CD4-positive, alpha-beta T cell treated with Interleukin-4 for 1 hour (primary cell): ENCODE measurements at regions not wholly inside any gene's neighbourhood (a gene's known extent, or its start where the extent isn't known, plus 50 kb on each side); places are given as distances from the start of the nearest gene placed in this dataset.
A peak's percentile ranks its signal among the peaks of the same experiment; 100 is the strongest.

ENCODE experiments used
- DNase-seq, 2 donors: peaks; one replicate each; pipeline ENCODE4 v3.0.0-alpha.2; 2020 to 2022

DNA sequence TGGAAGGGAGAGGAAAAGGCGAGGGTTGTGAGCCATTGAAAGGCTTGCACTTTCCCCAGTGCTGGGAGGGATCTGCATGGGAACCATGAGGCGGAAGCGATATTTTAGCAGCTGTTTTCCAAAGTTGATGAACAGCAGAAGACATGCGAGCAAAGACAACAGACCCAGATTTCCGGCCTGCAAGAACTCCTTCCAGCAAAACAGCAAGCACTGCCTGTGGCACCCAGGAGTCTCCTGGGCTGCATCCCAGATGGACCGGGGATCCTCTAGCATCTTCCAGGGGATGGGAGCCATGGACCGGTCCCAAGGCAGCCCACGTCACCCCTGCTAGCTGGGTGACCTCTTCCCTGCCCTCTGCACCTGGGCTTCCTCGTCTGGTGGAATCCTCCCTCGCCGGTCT is 162.8 kb downstream of the IRF8 start:
- DNase-seq: no peak

DNA sequence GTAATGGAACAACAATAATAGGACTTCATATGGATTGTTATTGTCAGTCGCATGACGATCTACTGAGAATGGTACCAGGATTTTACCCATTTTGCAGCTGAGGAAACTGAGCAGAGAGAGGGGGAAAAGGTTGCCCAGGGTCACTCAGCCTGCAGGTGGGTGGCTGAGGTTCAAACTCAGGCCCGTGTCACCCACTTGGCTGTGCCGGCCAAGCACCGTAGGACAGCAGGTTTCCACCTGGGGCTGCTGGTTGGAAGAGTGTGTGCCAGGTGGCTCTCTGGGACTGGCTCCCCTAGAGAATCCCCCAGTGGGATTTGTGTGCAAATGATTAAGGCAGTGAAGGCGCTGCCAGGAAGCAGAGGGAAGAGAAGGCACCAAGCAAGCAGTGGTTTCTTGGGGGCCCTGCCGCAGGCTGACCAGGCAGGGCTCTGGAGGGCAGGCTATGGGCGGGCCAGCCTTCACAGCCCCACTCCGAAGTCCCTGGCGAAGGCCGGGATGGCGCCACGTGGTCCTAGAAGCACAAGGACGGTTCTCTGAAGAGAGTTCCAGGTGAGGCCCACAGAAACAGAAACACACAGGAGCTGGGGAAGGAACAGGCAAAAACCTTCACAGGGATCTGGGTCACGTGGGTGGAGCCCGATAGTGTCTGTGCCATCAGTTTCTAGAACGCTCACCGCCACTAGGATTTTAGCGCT is 163.5 kb downstream of the IRF8 start:
- no peak for DNase-seq

DNA sequence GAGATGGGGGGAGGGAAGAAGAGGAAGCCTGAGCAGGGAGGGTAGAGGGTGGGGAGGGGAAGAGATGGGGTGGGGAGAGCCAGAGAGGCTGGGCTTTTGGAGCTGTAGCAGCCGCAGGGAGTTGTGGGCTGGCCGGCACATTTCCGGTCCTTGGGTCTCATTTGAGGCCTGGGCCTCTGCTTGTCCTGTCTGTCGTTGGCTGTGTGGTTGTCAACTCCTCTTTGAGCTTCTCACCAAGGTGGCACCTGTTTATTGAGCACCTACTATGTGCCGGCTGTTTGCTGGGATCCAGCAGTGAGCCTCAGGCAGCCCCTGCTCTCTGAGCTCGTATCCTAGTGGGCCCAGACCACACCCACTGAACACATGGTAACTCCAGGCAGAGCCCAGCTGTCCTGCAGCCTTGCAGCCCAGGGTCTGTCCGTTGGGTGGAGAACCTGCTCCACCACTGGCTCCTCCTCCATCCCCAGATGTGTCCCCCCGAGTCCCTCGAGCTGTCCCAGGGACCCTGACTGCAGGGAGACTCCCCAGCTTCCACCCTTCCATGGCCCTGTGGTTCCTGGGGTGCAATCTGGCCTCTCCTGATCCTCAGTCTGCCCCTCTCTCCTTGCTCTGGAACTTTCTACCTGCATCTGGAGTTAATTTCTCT is 164.9 kb downstream of the IRF8 start:
- no peak for DNase-seq

DNA sequence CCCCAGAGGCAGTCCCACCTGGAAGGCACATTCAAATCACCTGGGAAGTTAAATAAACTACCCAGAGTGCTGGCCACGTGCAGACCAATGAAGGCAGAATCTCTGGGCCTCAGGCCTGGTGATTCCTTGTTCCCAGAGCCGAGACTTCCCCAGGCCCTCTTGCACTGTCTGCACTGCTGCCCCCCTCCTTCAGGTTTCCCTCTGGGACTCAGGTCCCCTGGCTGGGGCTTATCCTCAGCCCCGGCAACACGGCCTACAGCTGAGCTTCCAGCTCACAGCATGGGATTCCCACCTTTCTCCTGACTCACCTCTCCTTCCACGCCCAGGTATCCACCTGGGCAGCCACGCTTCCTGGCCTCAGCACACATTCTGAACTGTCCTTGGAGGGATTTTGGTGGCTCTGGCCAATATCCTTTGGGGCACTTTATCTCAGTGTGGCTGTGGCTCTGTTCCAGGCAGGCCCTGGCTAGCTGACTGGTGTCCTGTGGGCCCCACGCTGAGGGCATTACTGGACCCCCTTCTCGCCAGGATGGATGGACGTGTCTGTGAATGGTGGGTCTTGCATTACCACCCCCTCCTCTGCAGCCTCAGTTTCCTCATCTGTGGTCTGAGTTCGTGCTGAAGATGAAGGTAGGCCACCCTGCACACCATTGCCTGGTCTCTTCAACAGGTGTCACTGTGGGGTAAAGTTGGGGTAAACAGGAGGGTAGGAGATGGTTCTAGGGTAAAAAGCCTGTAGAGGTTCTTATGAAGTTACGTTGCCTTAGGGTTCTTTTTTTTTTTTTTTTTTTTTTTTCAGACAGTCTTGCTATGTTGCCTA is 165.7 kb downstream of the IRF8 start:
- no peak for DNase-seq

DNA sequence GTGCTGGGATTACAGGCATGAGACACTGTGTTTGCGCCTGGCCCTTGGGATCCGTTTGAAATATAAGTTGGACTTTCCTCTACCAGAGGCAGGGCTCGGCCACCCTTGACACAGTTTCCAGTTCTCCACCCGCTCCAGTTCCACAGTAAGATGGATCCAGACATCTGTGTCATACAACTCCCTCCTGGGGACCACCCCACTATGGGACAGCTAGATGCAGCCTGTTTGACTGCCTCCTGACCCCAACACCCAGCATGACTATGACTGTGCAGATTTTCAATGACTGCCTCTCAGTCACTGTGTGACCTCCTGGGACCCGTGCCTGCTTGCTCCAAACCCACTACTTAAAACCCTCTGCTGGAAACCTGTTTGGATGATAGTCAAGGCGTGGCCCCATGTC is 166.7 kb downstream of the IRF8 start:
- no peak for DNase-seq

DNA sequence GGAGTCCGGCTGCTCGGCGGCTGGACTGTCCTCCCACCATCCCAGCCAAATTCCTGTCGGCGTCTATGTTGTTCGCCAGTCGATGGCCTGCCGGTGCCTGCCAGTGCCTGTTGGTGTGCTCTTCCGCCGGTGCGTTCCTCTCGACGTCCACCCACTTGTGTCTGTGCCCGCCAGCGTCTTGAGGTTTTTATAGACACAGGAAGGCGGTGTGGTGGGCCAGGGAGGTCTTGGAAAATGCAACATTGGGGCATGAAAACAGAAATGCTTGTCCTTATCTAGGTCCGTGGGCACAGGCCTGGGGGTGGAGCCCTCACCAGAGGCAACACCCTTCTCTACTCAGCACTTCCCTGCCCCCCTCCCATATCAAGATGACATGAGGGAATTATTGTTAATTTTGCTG is 167.8 kb downstream of the IRF8 start:
- no peak for DNase-seq

DNA sequence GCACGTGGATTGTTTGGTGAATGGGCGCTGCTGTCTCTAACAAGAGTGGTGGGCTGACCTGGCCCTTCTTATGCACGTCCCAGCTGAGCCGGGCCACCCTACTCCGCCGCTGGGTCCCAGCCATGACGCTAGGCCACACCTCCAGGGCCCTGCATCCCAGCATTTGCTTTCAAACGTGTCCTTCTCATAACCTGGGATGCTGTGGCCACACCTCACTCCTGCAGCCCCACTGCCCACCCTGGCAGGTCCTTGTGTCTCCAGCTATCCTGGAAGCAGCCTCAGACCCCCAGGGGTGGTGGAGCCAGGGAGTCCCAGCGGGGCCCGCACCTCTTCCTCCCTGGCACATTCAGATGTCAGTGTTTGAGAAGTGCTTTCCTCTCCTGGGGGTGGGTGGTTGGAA is 168.6 kb downstream of the IRF8 start:
- DNase-seq: no peak

DNA sequence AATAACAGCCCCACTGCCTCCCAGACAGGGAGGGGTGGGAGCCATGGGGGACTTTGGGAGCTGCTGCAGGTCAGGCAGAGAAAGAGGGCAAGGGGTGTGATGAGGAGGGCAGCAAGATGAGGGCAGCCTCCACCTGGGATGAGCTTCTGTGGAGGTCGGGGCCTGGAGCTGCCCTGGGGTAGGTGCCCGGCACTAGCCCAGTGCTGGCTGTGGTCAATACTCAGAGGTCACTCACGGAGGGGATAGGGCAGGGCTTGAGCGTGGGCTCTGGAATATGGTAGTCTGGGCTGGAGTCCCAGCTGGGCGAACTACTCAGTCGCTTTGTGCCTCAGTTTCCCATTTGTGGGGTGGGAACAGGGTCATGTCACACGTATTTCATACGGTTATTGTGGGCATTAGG is 169.0 kb downstream of the IRF8 start:
- DNase-seq: no peak

DNA sequence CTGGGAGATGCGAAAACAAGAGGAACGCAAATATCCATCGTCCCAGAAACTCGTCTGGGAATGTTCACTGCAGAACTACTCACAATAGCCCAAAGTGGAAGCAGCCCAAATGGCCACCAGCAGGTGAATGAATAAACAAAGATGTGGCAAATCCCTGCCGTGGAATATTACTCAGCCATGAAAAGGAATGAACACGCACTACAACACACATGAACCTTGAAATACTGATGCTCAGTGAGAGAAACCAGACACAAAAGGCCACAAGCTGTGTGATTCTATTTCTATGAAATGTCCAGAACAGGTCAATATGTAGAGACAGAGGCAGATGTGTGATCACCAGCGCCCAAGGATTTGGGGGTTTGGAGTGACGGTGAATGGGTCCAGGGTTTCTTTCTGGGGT is 169.8 kb downstream of the IRF8 start:
- DNase-seq: no peak

DNA sequence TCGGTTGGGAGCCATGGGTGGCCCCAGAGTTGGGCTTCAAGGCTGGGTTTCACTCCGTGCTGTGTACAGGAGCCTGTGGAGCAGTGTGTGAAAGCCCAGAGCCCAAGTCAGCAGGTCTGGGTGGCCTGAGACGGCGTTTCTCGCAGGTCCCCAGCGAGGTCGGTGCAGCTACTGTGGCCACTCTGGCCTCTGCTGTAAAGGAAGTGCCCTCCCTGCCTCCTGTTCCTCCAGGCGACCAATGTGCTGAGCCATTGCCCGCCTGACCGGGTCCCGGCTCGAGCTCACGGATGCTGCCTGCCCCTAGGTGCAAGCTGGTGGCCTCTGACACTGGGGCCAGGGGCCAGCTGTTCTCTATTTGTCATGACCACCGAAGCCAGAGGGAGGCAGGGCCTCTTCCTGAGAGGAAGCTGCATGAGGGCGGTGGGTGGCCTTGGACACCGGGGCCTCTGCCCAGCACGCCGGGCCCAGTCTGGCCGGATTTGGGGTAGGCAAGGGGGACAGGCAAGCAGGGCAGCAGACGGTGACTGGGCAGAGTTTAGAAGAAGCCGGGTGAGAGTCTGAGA is 170.9 kb downstream of the IRF8 start:
- no peak for DNase-seq

DNA sequence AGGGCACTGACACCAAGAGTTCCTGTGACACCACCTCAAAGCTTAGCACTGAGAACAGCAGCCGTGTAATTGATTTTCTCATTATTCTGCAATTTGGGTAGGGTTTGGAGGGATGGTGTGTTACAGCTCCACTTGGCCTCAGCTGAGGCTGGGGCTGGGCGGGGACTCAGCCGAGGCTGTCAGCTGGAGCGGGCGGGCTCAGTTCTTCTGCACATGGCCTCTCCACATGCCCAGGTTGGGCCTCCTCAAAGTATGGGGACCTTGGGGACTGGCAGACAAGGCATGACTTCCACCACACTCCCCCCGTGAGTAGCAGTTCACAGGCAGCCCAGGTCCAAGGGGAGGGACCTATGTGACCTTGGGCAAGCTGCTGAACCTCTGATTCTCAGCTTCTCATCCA is 171.5 kb downstream of the IRF8 start:
- DNase-seq: no peak

DNA sequence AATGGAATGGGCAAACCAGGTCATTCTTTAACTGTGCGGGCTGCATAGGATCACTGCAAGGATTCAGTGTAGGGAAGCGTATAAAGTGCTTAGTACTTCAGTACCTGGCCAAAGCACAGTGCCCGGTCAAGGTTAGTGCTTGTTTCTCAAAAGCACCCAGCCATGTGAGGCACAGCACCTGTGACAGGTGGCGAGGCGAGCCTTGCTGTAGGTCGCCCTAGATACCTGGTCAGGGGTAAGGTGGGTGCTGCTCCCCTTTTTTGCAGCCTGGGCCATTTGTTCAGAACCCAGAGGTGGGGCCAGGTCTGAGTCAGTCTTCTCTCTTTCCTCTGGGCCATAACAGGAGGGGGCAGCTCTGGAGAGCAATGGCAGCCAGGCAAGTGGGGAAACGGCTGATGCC is 172.0 kb downstream of the IRF8 start:
- no peak for DNase-seq

DNA sequence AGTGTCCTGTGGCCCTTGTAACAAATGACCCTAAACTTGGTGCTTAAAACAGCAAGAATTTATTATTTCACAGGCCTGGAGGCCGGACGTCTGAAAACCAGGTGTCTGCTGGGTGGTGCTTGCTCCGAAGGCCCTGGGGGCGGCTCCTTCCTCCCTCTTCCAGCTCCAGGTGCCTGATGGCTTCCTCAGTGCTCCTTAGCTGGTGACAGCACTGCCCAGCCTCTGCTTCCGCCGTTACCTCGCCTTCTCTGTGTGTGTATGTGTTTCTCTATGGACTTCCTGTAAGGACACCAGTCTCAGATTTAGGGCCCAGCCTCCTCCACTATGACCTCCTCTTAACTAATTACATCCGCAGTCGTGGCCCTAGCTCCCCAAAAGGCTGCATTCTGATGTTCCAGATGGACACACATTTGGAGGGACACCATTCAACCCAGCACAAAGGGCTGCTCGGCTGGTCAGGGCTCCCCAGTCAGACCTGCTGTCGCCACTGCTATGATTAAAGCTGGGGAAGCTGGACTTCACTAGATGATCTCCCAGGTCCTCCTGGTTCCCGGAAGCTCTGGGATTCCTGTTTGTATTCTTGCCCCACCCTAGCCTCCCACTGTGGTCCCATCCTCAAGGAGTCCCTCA is 172.8 kb downstream of the IRF8 start:
- DNase-seq: no peak

DNA sequence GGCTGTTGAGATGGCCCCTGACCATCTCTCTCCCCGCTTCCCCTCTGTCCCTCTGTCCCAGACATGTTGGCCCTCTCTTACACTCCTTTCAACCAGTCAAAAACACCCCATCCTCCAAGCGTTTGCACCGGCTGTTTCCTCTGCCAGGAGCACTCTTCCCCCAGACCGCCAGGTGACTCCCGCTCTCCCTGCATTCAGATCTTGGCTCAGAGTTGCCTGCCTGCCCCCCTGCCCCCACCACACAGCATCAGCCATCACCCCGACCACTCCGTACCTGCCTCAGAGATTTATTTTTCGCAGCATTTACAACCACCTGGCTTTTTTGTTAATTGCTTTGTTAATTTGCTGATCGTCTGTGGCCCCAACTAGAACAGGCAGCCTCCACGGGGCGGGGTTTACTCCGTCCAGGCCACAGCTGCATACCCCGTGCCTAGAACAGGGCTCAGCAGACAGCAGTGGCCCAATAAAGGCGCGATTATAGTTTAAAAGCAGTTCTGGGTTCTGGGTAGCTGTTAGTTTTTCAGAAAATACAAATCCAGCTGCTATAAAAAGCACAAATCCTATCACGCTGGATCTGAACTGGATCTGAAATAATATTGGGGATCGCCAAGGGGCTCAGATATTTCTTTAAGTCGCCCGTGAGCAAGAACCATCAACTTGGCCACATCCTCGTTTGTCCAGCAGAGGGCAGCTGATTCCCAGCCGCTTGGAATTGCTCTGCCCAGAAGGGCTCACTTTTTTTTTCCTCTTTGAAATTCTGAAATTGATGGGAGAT is 173.6 kb downstream of the IRF8 start:
- peak; percentile 11 to 37 for DNase-seq

DNA sequence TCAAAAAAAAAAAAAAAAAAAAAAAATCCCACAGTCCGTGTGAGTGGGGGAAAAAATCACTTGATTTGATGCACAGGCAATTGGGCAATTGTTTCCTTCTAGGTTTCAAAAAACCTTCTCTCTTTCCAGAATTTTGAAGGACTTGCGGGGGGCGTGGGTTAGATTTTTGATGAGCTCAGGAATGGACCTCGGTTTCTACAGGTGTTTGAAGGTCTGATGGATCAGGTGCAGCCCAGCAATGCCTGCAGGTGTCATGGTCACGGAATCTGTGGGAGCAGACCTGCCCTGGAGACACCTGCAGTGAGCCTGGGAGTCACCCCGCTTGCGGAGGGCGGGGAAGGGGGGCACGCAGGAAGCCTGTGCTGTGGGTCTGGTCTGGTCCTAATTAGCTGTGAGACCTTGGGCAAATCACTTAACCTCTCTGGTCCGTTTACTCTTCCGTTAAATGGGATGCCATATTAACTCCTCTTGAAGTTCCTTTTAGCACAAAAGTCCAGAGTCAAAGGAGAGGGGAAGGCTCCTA is 174.2 kb downstream of the IRF8 start:
- no peak for DNase-seq

DNA sequence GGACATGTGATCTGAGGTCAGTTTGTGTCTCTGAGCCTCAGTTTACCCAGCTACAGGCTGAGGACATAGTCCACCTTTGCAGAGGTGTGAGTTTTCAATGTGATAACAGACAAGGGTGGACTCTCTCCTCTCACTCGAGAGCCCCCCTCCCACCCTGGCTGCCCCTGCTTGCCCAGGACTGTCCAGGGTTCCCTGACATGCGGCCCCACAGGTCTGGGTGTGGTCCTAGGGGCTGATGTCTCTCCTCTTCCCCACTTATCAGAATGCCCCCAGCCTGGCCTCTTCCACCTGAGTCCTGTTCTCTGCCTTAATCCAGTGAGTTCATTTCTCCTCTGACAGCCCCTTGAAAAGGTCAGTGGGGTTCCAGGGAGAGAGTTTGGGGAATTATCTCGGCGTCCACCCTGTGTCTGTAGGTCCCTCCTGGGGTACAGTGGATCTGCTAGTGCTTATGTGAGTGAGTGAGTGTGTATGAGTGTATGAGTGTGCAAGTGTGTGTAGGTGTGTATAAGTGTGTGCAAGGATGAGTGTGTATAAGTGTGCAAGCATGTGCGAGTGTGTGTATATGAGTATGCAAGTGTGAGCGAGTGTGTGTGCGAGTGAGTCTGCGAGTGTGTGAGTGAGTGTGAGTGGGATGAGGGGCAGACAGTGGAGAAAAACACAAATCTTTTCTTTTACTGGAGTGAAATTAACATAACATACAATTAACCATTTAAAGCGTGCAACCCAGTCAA is 175.0 kb downstream of the IRF8 start:
- DNase-seq: no peak

DNA sequence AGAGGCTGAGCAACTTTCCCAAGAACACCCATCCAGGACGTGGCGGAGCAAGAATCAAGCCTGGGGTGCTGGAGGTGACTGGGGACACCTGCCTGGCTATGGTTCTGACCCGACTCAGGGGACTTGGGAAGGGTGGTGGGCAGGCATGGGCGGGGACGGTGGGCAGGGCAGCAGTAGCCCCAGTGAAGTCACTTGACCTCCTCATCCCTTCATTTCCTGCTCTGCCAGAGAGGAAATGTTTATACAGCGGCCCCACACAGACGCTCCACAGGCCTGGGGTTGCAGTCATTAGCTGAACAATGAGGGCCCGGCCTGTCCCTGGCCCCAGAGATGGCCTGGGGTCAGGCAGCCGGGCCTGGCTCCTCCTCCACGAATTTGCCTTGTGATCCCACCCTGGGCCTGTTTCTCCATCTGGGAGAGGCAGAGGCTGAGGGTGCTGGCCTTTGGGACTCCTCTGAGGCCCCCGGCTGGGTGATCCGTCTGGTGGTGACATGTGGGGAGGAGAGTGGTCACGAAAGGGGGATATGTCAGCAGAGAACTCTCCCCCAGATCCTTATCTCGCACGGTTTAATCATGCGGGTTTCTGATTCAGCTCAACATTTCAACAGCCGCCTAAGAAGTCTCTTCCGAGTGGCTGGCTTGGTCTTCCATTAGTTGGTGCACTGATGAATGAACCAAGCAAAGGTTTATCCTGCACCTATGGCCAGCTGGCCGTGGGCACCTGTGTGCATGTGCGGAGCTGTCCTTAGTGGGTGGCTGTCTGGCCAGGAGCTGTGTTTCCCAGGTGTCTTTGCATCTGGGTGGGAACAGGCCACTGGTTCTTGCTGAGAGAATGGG is 175.9 kb downstream of the IRF8 start:
- DNase-seq: no peak

DNA sequence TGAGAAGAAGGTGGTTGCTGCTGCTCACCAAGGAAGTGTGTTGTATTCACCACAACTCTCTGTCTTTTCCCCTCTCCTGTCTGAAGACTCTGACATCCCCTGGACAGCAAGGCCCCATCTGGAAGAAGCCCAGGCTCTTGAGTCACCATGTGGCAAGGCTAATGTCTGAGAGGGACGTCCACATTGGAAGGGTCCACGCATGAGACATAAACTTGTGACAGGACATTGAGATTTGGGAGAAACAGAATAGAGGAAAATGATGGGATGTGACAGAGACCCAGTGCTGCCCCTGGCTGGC is 176.5 kb downstream of the IRF8 start:
- DNase-seq: no peak

DNA sequence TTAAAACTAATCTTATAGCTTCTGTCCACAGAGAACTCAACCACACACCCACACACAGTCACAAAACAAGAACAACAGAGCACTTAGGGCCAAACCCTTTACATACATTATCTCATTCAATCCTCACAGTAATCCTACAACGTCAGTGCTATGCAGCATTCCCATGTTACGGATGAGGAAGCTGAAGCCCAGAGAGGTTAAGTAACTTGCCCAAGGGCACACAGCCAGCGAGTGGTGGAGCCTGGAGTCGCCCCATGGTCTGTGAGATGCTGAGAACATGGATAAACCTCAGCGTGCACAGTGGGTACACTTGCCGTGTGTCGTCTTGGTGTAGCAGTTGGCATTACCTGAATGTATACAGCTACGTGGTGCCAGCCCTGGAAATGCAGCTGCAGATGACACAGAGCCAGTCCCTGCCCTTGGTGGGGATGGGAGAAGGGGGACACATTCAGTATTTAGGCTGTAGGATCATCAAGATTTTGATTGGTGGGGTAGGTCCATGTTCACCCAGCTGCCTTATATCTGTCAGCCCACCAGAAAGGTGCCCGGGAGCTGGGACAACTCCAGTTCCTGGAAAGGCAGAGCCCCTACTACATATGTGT is 177.0 kb downstream of the IRF8 start:
- no peak for DNase-seq

DNA sequence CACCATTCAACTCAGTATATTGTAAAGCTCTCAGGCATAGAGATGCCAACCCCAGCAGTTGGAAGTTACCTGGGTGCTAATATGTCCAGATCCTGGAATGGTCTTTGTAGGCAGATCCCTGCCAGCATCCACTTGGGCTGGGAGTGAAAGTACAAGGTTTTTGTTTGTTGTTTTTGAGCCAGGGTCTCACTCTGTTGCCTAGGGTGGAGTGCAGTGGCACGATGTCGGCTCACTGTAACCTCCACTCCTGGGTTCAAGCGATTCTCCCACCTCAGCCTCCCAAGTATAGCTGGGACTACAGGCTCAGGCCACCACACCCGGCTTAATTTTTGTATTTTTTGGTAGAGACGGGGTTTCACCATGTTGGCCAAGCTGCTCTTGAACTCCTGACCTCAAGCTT is 177.6 kb downstream of the IRF8 start:
- no peak for DNase-seq
